HCT116 (cell line): ENCODE measurements at regions not wholly inside any gene's neighbourhood (a gene's known extent, or its start where the extent isn't known, plus 50 kb on each side); places are given as distances from the start of the nearest gene placed in this dataset.

ENCODE experiments used
- ATAC-seq: fragments of 200-7000 bp; cut with Tn5 transposase; 2 replicates; pipeline ENCODE4 v1.9.1; 2020; ENCODE audit warnings: mild to moderate bottlenecking, moderate library complexity
- BruUV-seq: library from RNA; stranded (reverse); fragments of 400-500 nt; replicated peaks from 2 replicates; lab custom pipeline; 2021; lab: Mats Ljungman, UMichigan
- CTCF ChIA-PET: fragments of 300-600 bp; sonication (Branson Sonifier 250); formaldehyde crosslinking; loops from one replicate; lab custom pipeline; 2021; ENCODE audit warnings: antibody characterized with exemption; lab: Charles Lee
- POLR2A ChIA-PET: fragments of 300-600, 350-600 bp; sonication (Branson Sonifier 250); formaldehyde crosslinking; loops from one replicate; lab custom pipeline; 2021; ENCODE audit warnings: antibody characterized with exemption; lab: Charles Lee
- RAD21 ChIA-PET, 2 experiments: fragments of 300-600 bp; sonication (Branson Sonifier 250); formaldehyde crosslinking; loops; one replicate each; lab custom pipeline; 2023; ENCODE audit warnings: low total read pairs in 2 of 2; ENCODE audit not compliant: uncharacterized antibody in 2 of 2, unreplicated experiment in 2 of 2, low non-redundant PET in 1 of 2; lab: Charles Lee
- DNase-seq: peaks from one replicate; pipeline ENCODE4 v3.0.0-alpha.2; 2010; ENCODE audit warnings: low read depth, low spot score
- H2AFZ ChIP-seq: fragments of 200-600 bp; shearing (Covaris generic), sonication (generic); 2 replicates; pipeline ENCODE4 v1.6.1; 2017; ENCODE audit warnings: low read depth, mixed run types, mixed read lengths, antibody characterized with exemption, low read length; ENCODE audit not compliant: poor library complexity, severe bottlenecking
- H3K27ac ChIP-seq: 2 replicates; pipeline ENCODE4 v1.5.1; 2012; ENCODE audit warnings: low read depth, low read length
- H3K27me3 ChIP-seq: fragments of 200-600 bp; sonication (generic); 2 replicates; pipeline ENCODE4 v1.6.1; 2016; ENCODE audit warnings: mixed run types, low read length, mixed read lengths; ENCODE audit not compliant: insufficient read depth
- H3K36me3 ChIP-seq, 2 experiments: fragments of 200-500 bp in 1 of 2; fragments of 200-600 bp in 1 of 2; sonication (Bioruptor generic) in 1 of 2; sonication (generic) in 1 of 2; 2 replicates each; pipeline versions ENCODE4 v1.5.1 to v1.6.1; 2014 to 2016; ENCODE audit warnings: low read length in 2 of 2, inconsistent platforms in 1 of 2, mixed read lengths in 1 of 2, mixed run types in 1 of 2; ENCODE audit not compliant: insufficient read depth in 2 of 2, control insufficient read depth in 1 of 2
- H3K4me1 ChIP-seq, 2 experiments: fragments of 200-600 bp in 1 of 2; sonication (generic) in 1 of 2; 2 replicates each; pipeline versions ENCODE4 v1.5.1 to v1.6.1; 2012 to 2017; ENCODE audit warnings: low read length in 2 of 2, inconsistent platforms in 1 of 2, mild to moderate bottlenecking in 1 of 2, mixed read lengths in 1 of 2, mixed run types in 1 of 2, moderate library complexity in 1 of 2; ENCODE audit not compliant: insufficient read depth in 2 of 2, control insufficient read depth in 1 of 2
- H3K4me2 ChIP-seq: fragments of 200-600 bp; sonication (generic); 2 replicates; pipeline ENCODE4 v1.6.1; 2017; ENCODE audit warnings: mixed run types, low read length, mixed read lengths
- H3K4me3 ChIP-seq, 2 experiments: fragments of 200-600 bp in 1 of 2; sonication (generic) in 1 of 2; replicated peaks in 1 of 2; 2 replicates each; pipeline ENCODE4 v1.5.1; 2011 to 2016; ENCODE audit warnings: low read length in 2 of 2, control low read depth in 1 of 2, low read depth in 1 of 2, mild to moderate bottlenecking in 1 of 2, mixed read lengths in 1 of 2, mixed run types in 1 of 2
- H3K79me2 ChIP-seq: fragments of 200-600 bp; sonication (generic); 2 replicates; pipeline ENCODE4 v1.6.1; 2017; ENCODE audit warnings: mild to moderate bottlenecking, mixed run types, low read length, moderate library complexity, mixed read lengths; ENCODE audit not compliant: insufficient read depth
- H3K9ac ChIP-seq: fragments of 200-600 bp; sonication (generic); 2 replicates; pipeline ENCODE4 v1.6.1; 2016; ENCODE audit warnings: low read length, mixed read lengths
- H3K9me2 ChIP-seq: fragments of 200-600 bp; sonication (generic), shearing (Covaris generic); 2 replicates; pipeline ENCODE4 v1.6.1; 2017; ENCODE audit warnings: mixed run types, mild to moderate bottlenecking, moderate library complexity; ENCODE audit not compliant: insufficient read depth
- H3K9me3 ChIP-seq, 2 experiments: fragments of 200-500 bp in 1 of 2; fragments of 200-600 bp in 1 of 2; sonication (Bioruptor generic) in 1 of 2; sonication (generic) in 1 of 2; 2 replicates each; pipeline ENCODE4 v1.6.1; 2014 to 2017; ENCODE audit warnings: low read length in 2 of 2, mixed read lengths in 2 of 2, inconsistent platforms in 1 of 2, low read depth in 1 of 2, mild to moderate bottlenecking in 1 of 2, mixed run types in 1 of 2, moderate library complexity in 1 of 2; ENCODE audit not compliant: control insufficient read depth in 1 of 2, insufficient read depth in 1 of 2
- H4K20me1 ChIP-seq: fragments of 200-600 bp; sonication (generic), shearing (Covaris generic); 2 replicates; pipeline ENCODE4 v1.6.1; 2017; ENCODE audit warnings: mixed run types, mild to moderate bottlenecking, moderate library complexity; ENCODE audit not compliant: insufficient read depth
- CBX3 ChIP-seq: IDR thresholded peaks from 2 replicates; pipeline ENCODE4 v1.6.1; 2012; ENCODE audit warnings: low read depth
- MAX ChIP-seq: IDR thresholded peaks from 2 replicates; pipeline ENCODE4 v1.6.1; 2012
- REST ChIP-seq: IDR thresholded peaks from 2 replicates; pipeline ENCODE4 v1.6.1; 2012; ENCODE audit warnings: low read depth
- SIN3A ChIP-seq: IDR thresholded peaks from 2 replicates; pipeline ENCODE4 v1.6.1; 2012; ENCODE audit warnings: low read depth
- SRF ChIP-seq: IDR thresholded peaks from 2 replicates; pipeline ENCODE4 v1.6.1; 2012; ENCODE audit warnings: low read depth
- TCF7L2 ChIP-seq: IDR thresholded peaks from 2 replicates; pipeline ENCODE4 v1.7.0; 2011; ENCODE audit warnings: borderline replicate concordance, inconsistent platforms; ENCODE audit not compliant: insufficient read depth, insufficient read length; ENCODE audit errors: extremely low read depth
- YY1 ChIP-seq: IDR thresholded peaks from 2 replicates; pipeline ENCODE4 v1.6.1; 2011; ENCODE audit warnings: low read length, low read depth, moderate library complexity, mild to moderate bottlenecking; ENCODE audit not compliant: insufficient replicate concordance; ENCODE audit errors: extremely low read depth
- ZBTB33 ChIP-seq: IDR thresholded peaks from 2 replicates; pipeline ENCODE4 v1.6.1; 2011; ENCODE audit warnings: mild to moderate bottlenecking, low read length, moderate library complexity; ENCODE audit not compliant: insufficient replicate concordance; ENCODE audit errors: extremely low read depth
- ZNF274 ChIP-seq: fragments of 200-500 bp; sonication (Bioruptor generic); IDR thresholded peaks from 2 replicates; pipeline ENCODE4 v1.6.1; 2014; ENCODE audit warnings: mild to moderate bottlenecking, low read depth, low read length, inconsistent platforms
- intact Hi-C: fragments of 100-400 bp; cut with micrococcal nuclease; formaldehyde crosslinking; loops from 2 replicates; pipeline ENCODE4 v1.10.0; 2022

- CTCF ChIA-PET, result no interaction called here
- no peak for ATAC-seq
- no peaks in the 10 kb centered on the region for H3K4me1 ChIP-seq
- TF ChIP-seq CBX3 (no peak), SIN3A (no peak), ZBTB33 (no peak), MAX (no peak)
- TF ChIP-seq, all 23 proteins: peak for 0
- Histone ChIP-seq H3K9me2 (no peaks in the 10 kb centered on the region), H4K20me1 (no peaks in the 10 kb centered on the region), H3K4me2 (no peak overlapping the region), H2AFZ (no peak overlapping the region), H3K36me3 (no peaks in the 10 kb centered on the region), H3K79me2 (no peaks in the 10 kb centered on the region), H3K4me3 (no peak overlapping the region), H3K9ac (no peak overlapping the region), H3K27ac (no peak overlapping the region), H3K27me3 (no peaks in the 10 kb centered on the region), H3K9me3 (peaks cover 6 to 19% of the 10 kb centered on the region in 2 experiments; a peak in 3 of 4 replicates)
- no peak for DNase-seq
- POLR2A ChIA-PET, result no interaction called here
- no TSS peak for BruUV-seq
- RAD21 ChIA-PET, result no interaction called here
- intact Hi-C loops, result no loop called here
Measured at GRCh38 chr1:104973516-104973915, 1223.8 kb downstream of the AMY1C start.

- Histone ChIP-seq H3K27ac (no peak overlapping the region), H4K20me1 (no peaks in the 10 kb centered on the region), H3K4me2 (no peak overlapping the region), H3K27me3 (no peaks in the 10 kb centered on the region), H3K9ac (no peak overlapping the region), H3K4me3 (no peak overlapping the region), H3K9me2 (no peaks in the 10 kb centered on the region), H3K36me3 (no peaks in the 10 kb centered on the region), H2AFZ (no peak overlapping the region), H3K9me3 (peaks cover 3 to 7% of the 10 kb centered on the region in 2 experiments; a peak in 2 of 4 replicates), H3K79me2 (no peaks in the 10 kb centered on the region), H3K4me1 (no peaks in the 10 kb centered on the region)
- no peak for DNase-seq
- RAD21 ChIA-PET, result no interaction called here
- no peak for ATAC-seq
- BruUV-seq, result no TSS peak
- intact Hi-C loops, result loop anchor here (10.0 kb wide), 1 partner anchor 55 kb away; no protein-coding TSS in a partner anchor
- POLR2A ChIA-PET, result no interaction called here
- TF ChIP-seq TCF7L2, result no peak
- TF ChIP-seq SRF, result no peak
- no peak for TF ChIP-seq ZNF274
- TF ChIP-seq REST, result no peak
- TF ChIP-seq YY1, result no peak
- CTCF ChIA-PET, result no interaction called here
Measured at GRCh38 chr1:104979651-104980050, 1230.0 kb downstream of the AMY1C start.
